Glutamatergic neuron (in vitro differentiated cells): ENCODE measurements at regions not wholly inside any gene's neighbourhood (a gene's known extent, or its start where the extent isn't known, plus 50 kb on each side); places are given as distances from the start of the nearest gene placed in this dataset.

Source experiments
- DNase-seq: peaks from one replicate; pipeline ENCODE4 v3.0.0; 2022
- H3K27ac Mint-ChIP-seq: one replicate; pipeline ENCODE4 v1.8.0; 2020; ENCODE audit warnings: mild to moderate bottlenecking, mixed read lengths, inconsistent platforms; ENCODE audit not compliant: unreplicated experiment
- H3K27me3 Mint-ChIP-seq: one replicate; pipeline ENCODE4 v1.8.0; 2020; ENCODE audit warnings: mild to moderate bottlenecking, moderate library complexity, mixed read lengths, inconsistent platforms; ENCODE audit not compliant: unreplicated experiment
- H3K36me3 Mint-ChIP-seq: one replicate; pipeline ENCODE4 v1.8.0; 2020; ENCODE audit warnings: mild to moderate bottlenecking, mixed read lengths, inconsistent platforms; ENCODE audit not compliant: unreplicated experiment
- H3K4me1 Mint-ChIP-seq: one replicate; pipeline ENCODE4 v1.8.0; 2020; ENCODE audit warnings: mild to moderate bottlenecking, low read depth, mixed read lengths, inconsistent platforms; ENCODE audit not compliant: unreplicated experiment
- H3K4me3 Mint-ChIP-seq: one replicate; pipeline ENCODE4 v1.8.0; 2020; ENCODE audit warnings: mild to moderate bottlenecking, mixed read lengths, inconsistent platforms; ENCODE audit not compliant: unreplicated experiment
- H3K9me3 Mint-ChIP-seq: one replicate; pipeline ENCODE4 v1.8.0; 2020; ENCODE audit warnings: mild to moderate bottlenecking, moderate library complexity, mixed read lengths, inconsistent platforms; ENCODE audit not compliant: unreplicated experiment
- CTCF ChIP-seq: fragments of 200-600 bp; sonication (generic); IDR thresholded peaks from one replicate; pipeline ENCODE4 v1.5.0; 2021; ENCODE audit not compliant: partially characterized antibody, unreplicated experiment

GRCh38 chr4:41381384-41381783, 124.7 kb downstream of the UCHL1 start:
- H3K36me3 Mint-ChIP-seq = no peaks in the 10 kb centered on the region
- TF ChIP-seq CTCF = no peak
- H3K4me1 Mint-ChIP-seq = no peaks in the 10 kb centered on the region
- no peak for DNase-seq
- H3K9me3 Mint-ChIP-seq = no peaks in the 10 kb centered on the region
- H3K4me3 Mint-ChIP-seq = no peak overlapping the region
- no peak overlapping the region for H3K27ac Mint-ChIP-seq
- no peaks in the 10 kb centered on the region for H3K27me3 Mint-ChIP-seq

GRCh38 chr4:41384992-41385391, 128.3 kb downstream of the UCHL1 start:
- Mint-ChIP-seq H3K27ac (no peak overlapping the region), H3K4me1 (no peaks in the 10 kb centered on the region), H3K4me3 (no peak overlapping the region), H3K27me3 (no peaks in the 10 kb centered on the region), H3K36me3 (no peaks in the 10 kb centered on the region), H3K9me3 (no peaks in the 10 kb centered on the region)
- no peak for TF ChIP-seq CTCF
- no peak for DNase-seq

GRCh38 chr4:41385481-41385880, 128.8 kb downstream of the UCHL1 start:
- H3K4me3 Mint-ChIP-seq = no peak overlapping the region
- no peaks in the 10 kb centered on the region for H3K36me3 Mint-ChIP-seq
- no peak for DNase-seq
- H3K9me3 Mint-ChIP-seq = no peaks in the 10 kb centered on the region
- no peaks in the 10 kb centered on the region for H3K4me1 Mint-ChIP-seq
- no peak for TF ChIP-seq CTCF
- no peak overlapping the region for H3K27ac Mint-ChIP-seq
- H3K27me3 Mint-ChIP-seq = no peaks in the 10 kb centered on the region

- H3K4me3 Mint-ChIP-seq = no peak overlapping the region
- H3K36me3 Mint-ChIP-seq = no peaks in the 10 kb centered on the region
- H3K27me3 Mint-ChIP-seq = no peaks in the 10 kb centered on the region
- no peaks in the 10 kb centered on the region for H3K9me3 Mint-ChIP-seq
- H3K4me1 Mint-ChIP-seq = no peaks in the 10 kb centered on the region
- no peak for DNase-seq
- H3K27ac Mint-ChIP-seq = no peak overlapping the region
- no peak for TF ChIP-seq CTCF
Measured at GRCh38 chr4:41388080-41388479, 131.4 kb downstream of the UCHL1 start.

GRCh38 chr4:41389356-41389755, 132.6 kb downstream of the UCHL1 start:
- H3K36me3 Mint-ChIP-seq = no peaks in the 10 kb centered on the region
- H3K27ac Mint-ChIP-seq = no peak overlapping the region

More at GRCh38 chr4:41389356-41389755, 132.6 kb downstream of the UCHL1 start:
- Mint-ChIP-seq H3K9me3 (no peaks in the 10 kb centered on the region), H3K4me3 (no peak overlapping the region), H3K27me3 (no peaks in the 10 kb centered on the region), H3K4me1 (no peaks in the 10 kb centered on the region)
- DNase-seq = no peak
- TF ChIP-seq CTCF = no peak
